Naive thymus-derived CD4-positive, alpha-beta T cell (primary cell): ENCODE measurements at regions not wholly inside any gene's neighbourhood (a gene's known extent, or its start where the extent isn't known, plus 50 kb on each side); places are given as distances from the start of the nearest gene placed in this dataset.

Experiments
- ATAC-seq: fragments of 150-1000 bp; cut with Tn5 transposase; 2 replicates; pipeline ENCODE4 v1.10.0; 2021; ENCODE audit warnings: mild to moderate bottlenecking, moderate library complexity
- CTCF ChIA-PET: fragments of 350-600 bp; sonication (Branson Sonifier 250); formaldehyde crosslinking; loops from one replicate; lab custom pipeline; 2021; ENCODE audit warnings: antibody characterized with exemption; lab: Charles Lee
- POLR2A ChIA-PET: fragments of 350-600 bp; sonication (Branson Sonifier 250); formaldehyde crosslinking; loops from one replicate; lab custom pipeline; 2021; ENCODE audit warnings: antibody characterized with exemption, inconsistent platforms; lab: Charles Lee
- DNase-seq, 9 donors: peaks; one replicate each; pipeline versions ENCODE4 v3.0.0 to v3.0.0-alpha.2; 2020 to 2022; ENCODE audit warnings: mixed read lengths in 1 of 9
- H3K27ac ChIP-seq: one replicate; pipeline ENCODE4 v1.7.0; 2013; ENCODE audit warnings: mild to moderate bottlenecking, low read depth, low read length, moderate library complexity
- H3K27me3 ChIP-seq, 2 donors: one replicate each; pipeline ENCODE4 v1.7.0; 2013; ENCODE audit warnings: low read length in 2 of 2, mild to moderate bottlenecking in 2 of 2, moderate library complexity in 2 of 2; ENCODE audit not compliant: control insufficient read depth in 2 of 2, insufficient read depth in 2 of 2
- H3K36me3 ChIP-seq, 3 experiments: 1 replicate in 2 of 3; 2 replicates in 1 of 3; pipeline ENCODE4 v1.7.0; 2013; ENCODE audit warnings: low read length in 3 of 3, mild to moderate bottlenecking in 3 of 3, moderate library complexity in 1 of 3; ENCODE audit not compliant: insufficient read depth in 3 of 3, control insufficient read depth in 2 of 3
- H3K4me1 ChIP-seq, 2 donors: one replicate each; pipeline ENCODE4 v1.7.0; 2013; ENCODE audit warnings: low read length in 2 of 2, mild to moderate bottlenecking in 2 of 2, moderate library complexity in 1 of 2; ENCODE audit not compliant: control insufficient read depth in 2 of 2, insufficient read depth in 2 of 2
- H3K4me3 ChIP-seq: 2 replicates; pipeline ENCODE4 v1.7.0; 2013; ENCODE audit warnings: mild to moderate bottlenecking, low read length
- H3K9me3 ChIP-seq, 3 experiments: 1 replicate in 2 of 3; 2 replicates in 1 of 3; pipeline ENCODE4 v1.7.0; 2013; ENCODE audit warnings: low read length in 3 of 3; ENCODE audit not compliant: control insufficient read depth in 2 of 3
- H3K27ac Mint-ChIP-seq, 9 donors: one replicate each; pipeline ENCODE4 v1.8.0; 2020 to 2022; ENCODE audit warnings: mixed read lengths in 9 of 9, mild to moderate bottlenecking in 8 of 9, moderate library complexity in 5 of 9, inconsistent platforms in 2 of 9
- H3K27me3 Mint-ChIP-seq, 5 donors: one replicate each; pipeline ENCODE4 v1.8.0; 2021 to 2022; ENCODE audit warnings: mixed read lengths in 5 of 5, mild to moderate bottlenecking in 1 of 5
- H3K36me3 Mint-ChIP-seq, 5 donors: one replicate each; pipeline ENCODE4 v1.8.0; 2020 to 2022; ENCODE audit warnings: mixed read lengths in 5 of 5, mild to moderate bottlenecking in 3 of 5, inconsistent platforms in 1 of 5
- H3K4me1 Mint-ChIP-seq, 7 donors: one replicate each; pipeline ENCODE4 v1.8.0; 2020 to 2022; ENCODE audit warnings: mixed read lengths in 7 of 7, mild to moderate bottlenecking in 3 of 7, inconsistent platforms in 1 of 7
- H3K4me3 Mint-ChIP-seq, 10 donors: one replicate each; pipeline ENCODE4 v1.8.0; 2020 to 2022; ENCODE audit warnings: mild to moderate bottlenecking in 10 of 10, mixed read lengths in 10 of 10, moderate library complexity in 6 of 10, inconsistent platforms in 2 of 10
- H3K9me3 Mint-ChIP-seq, 11 donors: one replicate each; pipeline ENCODE4 v1.8.0; 2020 to 2022; ENCODE audit warnings: mixed read lengths in 11 of 11, mild to moderate bottlenecking in 4 of 11, inconsistent platforms in 1 of 11, moderate library complexity in 1 of 11
- intact Hi-C, 2 donors: fragments of 100-400 bp; cut with micrococcal nuclease; formaldehyde crosslinking; loops; one replicate each; pipeline ENCODE4 v1.15.1; 2023

DNA sequence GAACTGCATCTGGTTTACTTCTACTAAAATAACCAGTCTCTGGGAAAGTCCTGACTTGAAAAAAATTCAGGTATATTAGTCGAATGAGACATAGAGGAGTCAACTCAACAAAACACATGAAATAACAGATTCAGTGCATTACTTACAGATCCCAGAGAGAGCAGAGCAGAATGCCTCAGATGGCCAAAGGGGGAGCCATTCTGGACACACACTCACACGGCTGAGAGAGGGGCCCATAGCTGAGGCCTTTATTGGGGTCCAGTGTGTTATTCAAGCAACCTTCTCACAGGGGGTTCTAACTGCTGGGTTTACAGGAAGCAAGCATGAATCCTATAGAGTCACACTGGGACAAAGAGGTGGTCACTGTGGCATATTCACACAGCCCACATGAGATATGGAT lies 135.1 kb upstream of the SNRPN start:
- DNase-seq, result no peak
- intact Hi-C loops, result no loop called here
- ATAC-seq, result no peak
- Histone ChIP-seq H3K9me3 (peaks cover 0 to 5% (median 0%) of the 10 kb centered on the region in 3 experiments), H3K36me3 (no peaks in the 10 kb centered on the region), H3K4me3 (no peak overlapping the region), H3K27me3 (no peaks in the 10 kb centered on the region), H3K27ac (no peak overlapping the region), H3K4me1 (no peaks in the 10 kb centered on the region)
- no peaks in the 10 kb centered on the region for H3K4me1 Mint-ChIP-seq
- ChIA-PET CTCF (no interaction called here), POLR2A (no interaction called here)
- peaks cover 0 to 4% (median 0%) of the 10 kb centered on the region in 5 donors for H3K27me3 Mint-ChIP-seq
- no peak overlapping the region for H3K27ac Mint-ChIP-seq
- H3K36me3 Mint-ChIP-seq, result peaks cover 0 to 7% (median 0%) of the 10 kb centered on the region in 5 donors
- H3K9me3 Mint-ChIP-seq, result peaks cover 10 to 67% (median 22%) of the 10 kb centered on the region in 11 donors
- no peak overlapping the region for H3K4me3 Mint-ChIP-seq

- ChIA-PET POLR2A (no interaction called here), CTCF (no interaction called here)
- Mint-ChIP-seq H3K4me1 (no peaks in the 10 kb centered on the region), H3K9me3 (peaks cover 5 to 69% (median 18%) of the 10 kb centered on the region in 11 donors), H3K4me3 (no peak overlapping the region), H3K27me3 (no peaks in the 10 kb centered on the region), H3K36me3 (peaks cover 0 to 7% (median 0%) of the 10 kb centered on the region in 5 donors), H3K27ac (no peak overlapping the region)
- Histone ChIP-seq H3K27ac (no peak overlapping the region), H3K4me3 (no peak overlapping the region), H3K36me3 (no peaks in the 10 kb centered on the region), H3K9me3 (peaks cover 0 to 5% (median 0%) of the 10 kb centered on the region in 3 experiments), H3K4me1 (no peaks in the 10 kb centered on the region), H3K27me3 (no peaks in the 10 kb centered on the region)
- DNase-seq (no peak), ATAC-seq (no peak)
- intact Hi-C loops, result no loop called here
These were observed 131.3 kb upstream of the SNRPN start for GRCh38 chr15:24823473-24823872.

GRCh38 chr15:24832282-24832681 lies 122.5 kb upstream of the SNRPN start:
- intact Hi-C loops, result no loop called here
- H3K9me3 ChIP-seq, result peaks cover 0 to 5% (median 0%) of the 10 kb centered on the region in 3 experiments
- no peak overlapping the region for H3K27ac ChIP-seq
- no peaks in the 10 kb centered on the region for H3K4me1 ChIP-seq
- ChIA-PET POLR2A (no interaction called here), CTCF (no interaction called here)
- H3K4me3 ChIP-seq, result no peak overlapping the region
- no peaks in the 10 kb centered on the region for H3K27me3 ChIP-seq
- ATAC-seq, result no peak
- no peak for DNase-seq
- Mint-ChIP-seq H3K9me3 (peaks cover 11 to 69% (median 24%) of the 10 kb centered on the region in 11 donors), H3K27me3 (peaks cover 0 to 10% (median 0%) of the 10 kb centered on the region in 5 donors), H3K36me3 (no peaks in the 10 kb centered on the region), H3K27ac (no peak overlapping the region), H3K4me1 (no peaks in the 10 kb centered on the region), H3K4me3 (no peak overlapping the region)
- H3K36me3 ChIP-seq, result no peaks in the 10 kb centered on the region

- no peak overlapping the region for H3K4me3 Mint-ChIP-seq
- Histone ChIP-seq H3K27me3 (no peaks in the 10 kb centered on the region), H3K4me1 (no peaks in the 10 kb centered on the region), H3K27ac (no peak overlapping the region), H3K9me3 (peaks cover 0 to 14% (median 0%) of the 10 kb centered on the region in 3 experiments), H3K4me3 (no peak overlapping the region), H3K36me3 (no peaks in the 10 kb centered on the region)
- DNase-seq (no peak), ATAC-seq (no peak)
- intact Hi-C loops, result no loop called here
- no peak overlapping the region for H3K27ac Mint-ChIP-seq
- H3K27me3 Mint-ChIP-seq, result peaks cover 0 to 10% (median 0%) of the 10 kb centered on the region in 5 donors
- ChIA-PET CTCF (no interaction called here), POLR2A (no interaction called here)
- peaks cover 12 to 72% (median 29%) of the 10 kb centered on the region in 11 donors for H3K9me3 Mint-ChIP-seq
- no peaks in the 10 kb centered on the region for H3K36me3 Mint-ChIP-seq
- H3K4me1 Mint-ChIP-seq, result no peaks in the 10 kb centered on the region
These were observed 119.5 kb upstream of the SNRPN start for GRCh38 chr15:24835301-24835700.

DNA sequence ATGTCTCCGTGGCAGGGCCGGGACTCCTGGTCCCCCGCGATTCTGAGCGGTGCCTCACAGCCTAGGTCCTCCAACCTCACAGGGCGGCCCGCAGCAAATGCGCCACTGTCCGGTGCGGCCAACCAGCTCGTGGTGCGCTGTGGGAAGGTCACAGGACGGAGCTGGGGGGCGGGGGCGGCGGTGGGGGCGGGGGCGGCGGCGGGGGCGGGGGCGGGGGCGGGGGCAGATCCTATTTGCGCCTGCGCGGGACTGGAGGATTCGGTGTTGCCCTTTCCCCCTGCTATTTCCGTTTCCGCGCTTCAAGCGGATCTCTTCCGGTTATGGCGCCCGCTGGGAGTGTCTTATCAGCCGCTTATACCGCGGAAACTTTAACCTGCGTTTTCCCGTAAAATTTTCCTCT lies 106.7 kb upstream of the SNRPN start:
- ChIA-PET POLR2A (no interaction called here), CTCF (no interaction called here)
- DNase-seq, result peak in 1 of 9 donors; percentile 0
- Histone ChIP-seq H3K36me3 (no peaks in the 10 kb centered on the region), H3K27me3 (no peaks in the 10 kb centered on the region), H3K4me3 (no peak overlapping the region), H3K27ac (no peak overlapping the region), H3K4me1 (no peaks in the 10 kb centered on the region), H3K9me3 (peaks cover 0 to 27% (median 0%) of the 10 kb centered on the region in 3 experiments)
- H3K9me3 Mint-ChIP-seq, result peaks cover 6 to 62% (median 32%) of the 10 kb centered on the region in 11 donors
- peaks cover 0 to 11% (median 0%) of the 10 kb centered on the region in 5 donors for H3K36me3 Mint-ChIP-seq
- intact Hi-C loops, result no loop called here
- peaks cover 0 to 20% (median 0%) of the 10 kb centered on the region in 5 donors for H3K27me3 Mint-ChIP-seq
- H3K4me1 Mint-ChIP-seq, result peaks cover 0 to 9% (median 4%) of the 10 kb centered on the region in 7 donors
- no peak overlapping the region for H3K27ac Mint-ChIP-seq
- no peak for ATAC-seq
- H3K4me3 Mint-ChIP-seq, result peak overlapping the region; percentile 30 to 79 (median 66)

GRCh38 chr15:24856397-24857390 lies 98.1 kb upstream of the SNRPN start:
- H3K27ac Mint-ChIP-seq, result no peak overlapping the region
- Histone ChIP-seq H3K27ac (no peak overlapping the region), H3K36me3 (no peaks in the 10 kb centered on the region), H3K27me3 (no peaks in the 10 kb centered on the region), H3K9me3 (peaks cover 0 to 4% (median 0%) of the 10 kb centered on the region in 3 experiments), H3K4me3 (no peak overlapping the region), H3K4me1 (no peaks in the 10 kb centered on the region)
- H3K4me1 Mint-ChIP-seq, result no peaks in the 10 kb centered on the region
- DNase-seq (no peak), ATAC-seq (no peak)
- ChIA-PET CTCF (no interaction called here), POLR2A (no interaction called here)
- peaks cover 5 to 62% (median 21%) of the 10 kb centered on the region in 11 donors for H3K9me3 Mint-ChIP-seq
- H3K27me3 Mint-ChIP-seq, result peaks cover 0 to 15% (median 0%) of the 10 kb centered on the region in 5 donors
- H3K36me3 Mint-ChIP-seq, result peaks cover 0 to 5% (median 0%) of the 10 kb centered on the region in 5 donors
- no peak overlapping the region for H3K4me3 Mint-ChIP-seq
- intact Hi-C loops, result no loop called here
